CD14-positive monocyte (primary cell): ENCODE measurements at regions not wholly inside any gene's neighbourhood (a gene's known extent, or its start where the extent isn't known, plus 50 kb on each side); places are given as distances from the start of the nearest gene placed in this dataset.
A peak's percentile ranks its signal among the peaks of the same experiment; 100 is the strongest.

Source experiments
- DNase-seq, 3 donors: peaks; one replicate each; pipeline ENCODE4 v3.0.0-alpha.2; 2011 to 2022
- H2AFZ ChIP-seq: 2 replicates; pipeline ENCODE4 v1.6.0; 2012; ENCODE audit warnings: mild to moderate bottlenecking, low read depth, low read length, inconsistent platforms; ENCODE audit not compliant: insufficient read depth, poor library complexity, severe bottlenecking
- H3K27ac ChIP-seq, 2 donors: 1 replicate in 1 of 2; 2 replicates in 1 of 2; pipeline ENCODE4 v1.5.1; 2012 to 2013; ENCODE audit warnings: low read length in 2 of 2, control low read depth in 1 of 2, inconsistent platforms in 1 of 2, low read depth in 1 of 2, mild to moderate bottlenecking in 1 of 2
- H3K27me3 ChIP-seq, 2 donors: one replicate each; pipeline versions ENCODE4 v1.6.0 to v1.6.1; 2011 to 2013; ENCODE audit warnings: low read length in 2 of 2; ENCODE audit not compliant: control insufficient read depth in 2 of 2, insufficient read depth in 2 of 2
- H3K36me3 ChIP-seq, 2 donors: replicated peaks in 1 of 2; 1 replicate in 1 of 2; 2 replicates in 1 of 2; pipeline versions ENCODE4 v1.5.1 to v1.6.1; 2012 to 2013; ENCODE audit warnings: low read length in 2 of 2, control low read depth in 1 of 2, inconsistent platforms in 1 of 2, mild to moderate bottlenecking in 1 of 2; ENCODE audit not compliant: insufficient read depth in 2 of 2, control insufficient read depth in 1 of 2
- H3K4me1 ChIP-seq, 2 donors: 1 replicate in 1 of 2; 2 replicates in 1 of 2; pipeline versions ENCODE4 v1.5.1 to v1.6.1; 2012 to 2013; ENCODE audit warnings: low read length in 2 of 2, control low read depth in 1 of 2, inconsistent platforms in 1 of 2, mild to moderate bottlenecking in 1 of 2, moderate library complexity in 1 of 2; ENCODE audit not compliant: insufficient read depth in 2 of 2, control insufficient read depth in 1 of 2
- H3K4me2 ChIP-seq: replicated peaks from 2 replicates; pipeline ENCODE3; 2012; ENCODE audit warnings: low read length, moderate library complexity, mild to moderate bottlenecking; ENCODE audit not compliant: poor library complexity, severe bottlenecking; ENCODE audit errors: extremely low read depth
- H3K4me3 ChIP-seq, 3 experiments: fragments of 200-600 bp in 1 of 3; sonication (generic) in 1 of 3; replicated peaks in 1 of 3; 1 replicate in 2 of 3; 2 replicates in 1 of 3; pipeline ENCODE4 v1.5.1; 2011 to 2013; ENCODE audit warnings: low read length in 3 of 3, mild to moderate bottlenecking in 3 of 3, control low read depth in 2 of 3, low read depth in 2 of 3, inconsistent platforms in 1 of 3, moderate library complexity in 1 of 3
- H3K79me2 ChIP-seq: 2 replicates; pipeline ENCODE4 v1.6.0; 2012; ENCODE audit warnings: mild to moderate bottlenecking, control low read depth, inconsistent platforms, low read length, moderate library complexity; ENCODE audit not compliant: insufficient read depth
- H3K9ac ChIP-seq: 2 replicates; pipeline ENCODE4 v1.6.0; 2017; ENCODE audit warnings: low read length, mild to moderate bottlenecking; ENCODE audit not compliant: insufficient read depth, poor library complexity, severe bottlenecking
- H3K9me3 ChIP-seq, 2 donors: replicated peaks in 1 of 2; 1 replicate in 1 of 2; 2 replicates in 1 of 2; pipeline versions ENCODE4 v1.5.1 to v1.6.1; 2012 to 2013; ENCODE audit warnings: low read length in 2 of 2, control low read depth in 1 of 2; ENCODE audit not compliant: control insufficient read depth in 1 of 2, insufficient read depth in 1 of 2
- H4K20me1 ChIP-seq: 2 replicates; pipeline ENCODE4 v1.6.0; 2012; ENCODE audit warnings: mild to moderate bottlenecking, low read length, control low read depth, moderate library complexity; ENCODE audit not compliant: insufficient read depth
- H3K27ac Mint-ChIP-seq, 7 donors: one replicate each; pipeline ENCODE4 v1.8.0; 2020; ENCODE audit warnings: mild to moderate bottlenecking in 7 of 7, mixed read lengths in 7 of 7, moderate library complexity in 6 of 7, inconsistent platforms in 2 of 7
- H3K27me3 Mint-ChIP-seq, 3 donors: one replicate each; pipeline ENCODE4 v1.8.0; 2021 to 2022; ENCODE audit warnings: low read depth in 3 of 3, mild to moderate bottlenecking in 3 of 3, mixed read lengths in 3 of 3, moderate library complexity in 3 of 3, inconsistent platforms in 1 of 3
- H3K36me3 Mint-ChIP-seq, 2 donors: one replicate each; pipeline ENCODE4 v1.8.0; 2020; ENCODE audit warnings: mixed read lengths in 2 of 2, inconsistent platforms in 1 of 2, mild to moderate bottlenecking in 1 of 2
- H3K4me1 Mint-ChIP-seq: one replicate; pipeline ENCODE4 v1.8.0; 2020; ENCODE audit warnings: mild to moderate bottlenecking, mixed read lengths
- H3K4me3 Mint-ChIP-seq, 2 donors: one replicate each; pipeline ENCODE4 v1.8.0; 2020; ENCODE audit warnings: mild to moderate bottlenecking in 2 of 2, mixed read lengths in 2 of 2, moderate library complexity in 1 of 2
- H3K9me3 Mint-ChIP-seq, 7 donors: one replicate each; pipeline ENCODE4 v1.8.0; 2020 to 2022; ENCODE audit warnings: mixed read lengths in 7 of 7, mild to moderate bottlenecking in 6 of 7, moderate library complexity in 6 of 7, inconsistent platforms in 2 of 7
- CTCF ChIP-seq: fragments of 200-600 bp; IDR thresholded peaks from one replicate; pipeline ENCODE4 v1.8.0; 2022; ENCODE audit warnings: antibody characterized with exemption, mild to moderate bottlenecking
- WGBS: methylation state at CpG from one replicate; pipeline ENCODE4 v1.1.5; 2013; ENCODE audit warnings: missing lambda C conversion rate; ENCODE audit not compliant: insufficient coverage; 5-methylcytosine and 5-hydroxymethylcytosine counted together
- intact Hi-C, 2 donors: fragments of 100-400 bp; cut with micrococcal nuclease; formaldehyde crosslinking; loops; one replicate each; pipeline versions ENCODE4 v1.15.0 to v1.15.1; 2023

GRCh38 chr17:77363821-77364361 lies 223.1 kb downstream of the SEC14L1 start:
- Histone ChIP-seq H3K4me1 (peaks cover 12 to 23% of the 10 kb centered on the region in 2 donors), H3K4me3 (no peak overlapping the region), H3K27ac (no peak overlapping the region), H3K9me3 (no peaks in the 10 kb centered on the region), H3K79me2 (no peaks in the 10 kb centered on the region), H3K27me3 (peaks cover 0 to 9% of the 10 kb centered on the region in 2 donors), H2AFZ (no peak overlapping the region), H3K9ac (no peak overlapping the region), H3K36me3 (no peaks in the 10 kb centered on the region), H3K4me2 (no peak overlapping the region), H4K20me1 (peaks cover 42% of the 10 kb centered on the region)
- DNase-seq = peak in 1 of 3 donors; percentile 29
- TF ChIP-seq CTCF = no peak
- Mint-ChIP-seq H3K4me1 (peaks cover 40% of the 10 kb centered on the region), H3K9me3 (peaks cover 0 to 2% (median 0%) of the 10 kb centered on the region in 7 donors), H3K27me3 (peaks cover 10 to 16% (median 11%) of the 10 kb centered on the region in 3 donors), H3K36me3 (peaks cover 2 to 15% of the 10 kb centered on the region in 2 donors), H3K27ac (peak overlapping the region in 1 of 7 donors; percentile 40), H3K4me3 (no peak overlapping the region)
- intact Hi-C loops = no loop called here
- WGBS = 21% methylated on average over 14 of the region's 17 CpGs

- Mint-ChIP-seq H3K27me3 (peaks cover 10 to 16% (median 11%) of the 10 kb centered on the region in 3 donors), H3K36me3 (peaks cover 2 to 15% of the 10 kb centered on the region in 2 donors), H3K9me3 (peaks cover 0 to 2% (median 0%) of the 10 kb centered on the region in 7 donors), H3K4me3 (no peak overlapping the region), H3K27ac (peak overlapping the region in 1 of 7 donors; percentile 50), H3K4me1 (peaks cover 40% of the 10 kb centered on the region)
- H4K20me1 ChIP-seq = peaks cover 46% of the 10 kb centered on the region
- DNase-seq = no peak
- TF ChIP-seq CTCF = no peak
- no peaks in the 10 kb centered on the region for H3K36me3 ChIP-seq
- no peaks in the 10 kb centered on the region for H3K79me2 ChIP-seq
- no peaks in the 10 kb centered on the region for H3K9me3 ChIP-seq
- peaks cover 12 to 23% of the 10 kb centered on the region in 2 donors for H3K4me1 ChIP-seq
- H3K27ac ChIP-seq = no peak overlapping the region
- intact Hi-C loops = no loop called here
- no peak overlapping the region for H3K4me3 ChIP-seq
- no peak overlapping the region for H3K9ac ChIP-seq
- 93% methylated on average over 2 of the region's 10 CpGs for WGBS
- H3K4me2 ChIP-seq = no peak overlapping the region
- H2AFZ ChIP-seq = no peak overlapping the region
- H3K27me3 ChIP-seq = peaks cover 0 to 9% of the 10 kb centered on the region in 2 donors
Measured at GRCh38 chr17:77364381-77364911, 223.7 kb downstream of the SEC14L1 start.
